OCI-LY7 (cell line): ENCODE measurements at regions not wholly inside any gene's neighbourhood (a gene's known extent, or its start where the extent isn't known, plus 50 kb on each side); places are given as distances from the start of the nearest gene placed in this dataset.

ENCODE experiments used
- CTCF ChIP-seq: fragments of 200-600 bp; sonication (generic); conservative IDR thresholded peaks from 2 replicates; pipeline ENCODE4 v1.5.1; 2014; ENCODE audit warnings: mild to moderate bottlenecking, antibody characterized with exemption, low read length, moderate library complexity, mixed read lengths
- EZH2phosphoT487 ChIP-seq: fragments of 200-600 bp; sonication (generic); IDR thresholded peaks from 2 replicates; pipeline ENCODE4 v1.6.1; 2018; ENCODE audit warnings: low read depth, borderline replicate concordance, mild to moderate bottlenecking, mixed run types, antibody characterized with exemption, low read length, moderate library complexity, mixed read lengths

GRCh38 chr2:173656086-173656485 lies 301.4 kb downstream of the CDCA7 start:
- no peak for TF ChIP-seq CTCF
- TF ChIP-seq EZH2phosphoT487: no peak
